ENCODE measurements at regions not wholly inside any gene's neighbourhood (a gene's known extent, or its start where the extent isn't known, plus 50 kb on each side); places are given as distances from the start of the nearest gene placed in this dataset.

- H3K27ac ChIP-seq, result no peak overlapping the region
- H3K4me1 ChIP-seq, result no peaks in the 10 kb centered on the region
- 77 to 79% methylated on average over 2 of the region's 2 CpGs for WGBS, 2 donors
- H3K9me3 ChIP-seq, result no peaks in the 10 kb centered on the region
- no peaks in the 10 kb centered on the region for H3K36me3 ChIP-seq (ENCODE audit: low read depth, missing control alignments)
- DNase-seq, result no peak
- intact Hi-C loops (cut with DNase I; ENCODE audit: low total_unique reads), result no loop called here
- no peaks in the 10 kb centered on the region for H3K27me3 ChIP-seq
- H3K4me3 ChIP-seq, result no peak overlapping the region
- TF ChIP-seq, protein P1, sequence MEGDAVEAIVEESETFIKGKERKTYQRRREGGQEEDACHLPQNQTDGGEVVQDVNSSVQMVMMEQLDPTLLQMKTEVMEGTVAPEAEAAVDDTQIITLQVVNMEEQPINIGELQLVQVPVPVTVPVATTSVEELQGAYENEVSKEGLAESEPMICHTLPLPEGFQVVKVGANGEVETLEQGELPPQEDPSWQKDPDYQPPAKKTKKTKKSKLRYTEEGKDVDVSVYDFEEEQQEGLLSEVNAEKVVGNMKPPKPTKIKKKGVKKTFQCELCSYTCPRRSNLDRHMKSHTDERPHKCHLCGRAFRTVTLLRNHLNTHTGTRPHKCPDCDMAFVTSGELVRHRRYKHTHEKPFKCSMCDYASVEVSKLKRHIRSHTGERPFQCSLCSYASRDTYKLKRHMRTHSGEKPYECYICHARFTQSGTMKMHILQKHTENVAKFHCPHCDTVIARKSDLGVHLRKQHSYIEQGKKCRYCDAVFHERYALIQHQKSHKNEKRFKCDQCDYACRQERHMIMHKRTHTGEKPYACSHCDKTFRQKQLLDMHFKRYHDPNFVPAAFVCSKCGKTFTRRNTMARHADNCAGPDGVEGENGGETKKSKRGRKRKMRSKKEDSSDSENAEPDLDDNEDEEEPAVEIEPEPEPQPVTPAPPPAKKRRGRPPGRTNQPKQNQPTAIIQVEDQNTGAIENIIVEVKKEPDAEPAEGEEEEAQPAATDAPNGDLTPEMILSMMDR (IDR thresholded peaks at IDR 0.05), result no peak
- TF ChIP-seq POLR2A (IDR thresholded peaks at IDR 0.05), result no peak
These were observed 812.8 kb upstream of the SLC10A2 start for GRCh38 chr13:103878891-103879605.

GRCh38 chr13:103876571-103876970, 810.4 kb upstream of the SLC10A2 start:
- Histone ChIP-seq H3K36me3 (ENCODE audit: low read depth, missing control alignments) (no peaks in the 10 kb centered on the region), H3K4me3 (no peak overlapping the region), H3K4me1 (no peaks in the 10 kb centered on the region), H3K9me3 (no peaks in the 10 kb centered on the region), H3K27ac (no peak overlapping the region), H3K27me3 (no peaks in the 10 kb centered on the region)
- intact Hi-C loops (cut with DNase I; ENCODE audit: low total_unique reads), result no loop called here
- DNase-seq, result no peak
- 82 to 88% methylated on average over 6 of the region's 6 CpGs for WGBS, 2 donors
- TF ChIP-seq, protein P1 (IDR thresholded peaks at IDR 0.05), result no peak
- TF ChIP-seq POLR2A (IDR thresholded peaks at IDR 0.05), result no peak

DNA sequence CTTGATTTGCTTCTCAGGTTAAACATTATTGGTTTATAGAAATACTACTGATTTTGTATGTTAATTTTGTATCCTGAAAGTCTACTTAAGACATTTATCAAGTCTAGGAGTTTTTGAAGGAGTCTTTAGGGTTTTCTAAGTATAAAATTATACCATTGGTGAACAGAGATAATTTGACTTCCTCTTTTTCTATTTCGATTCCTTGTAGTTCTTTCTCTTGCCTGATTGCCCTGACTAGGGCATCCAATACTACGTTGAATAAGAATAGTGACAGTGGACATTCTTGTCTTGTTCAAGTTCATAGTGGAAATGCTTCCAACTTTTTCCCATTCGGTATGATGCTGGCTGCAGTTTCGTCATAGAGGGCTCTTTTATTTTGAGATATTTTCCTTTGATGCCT, 807.5 kb upstream of the SLC10A2 start:
- intact Hi-C loops (cut with DNase I; ENCODE audit: low total_unique reads), result no loop called here
- H3K27me3 ChIP-seq, result no peaks in the 10 kb centered on the region
- no peak overlapping the region for H3K4me3 ChIP-seq
- TF ChIP-seq, protein P1 (IDR thresholded peaks at IDR 0.05), result no peak
- TF ChIP-seq POLR2A (IDR thresholded peaks at IDR 0.05), result no peak
- no peak for DNase-seq
- H3K36me3 ChIP-seq (ENCODE audit: low read depth, missing control alignments), result no peaks in the 10 kb centered on the region
- no peak overlapping the region for H3K27ac ChIP-seq
- no peaks in the 10 kb centered on the region for H3K4me1 ChIP-seq
- 78 to 85% methylated on average over 4 of the region's 4 CpGs for WGBS, 2 donors
- H3K9me3 ChIP-seq, result no peaks in the 10 kb centered on the region

DNA sequence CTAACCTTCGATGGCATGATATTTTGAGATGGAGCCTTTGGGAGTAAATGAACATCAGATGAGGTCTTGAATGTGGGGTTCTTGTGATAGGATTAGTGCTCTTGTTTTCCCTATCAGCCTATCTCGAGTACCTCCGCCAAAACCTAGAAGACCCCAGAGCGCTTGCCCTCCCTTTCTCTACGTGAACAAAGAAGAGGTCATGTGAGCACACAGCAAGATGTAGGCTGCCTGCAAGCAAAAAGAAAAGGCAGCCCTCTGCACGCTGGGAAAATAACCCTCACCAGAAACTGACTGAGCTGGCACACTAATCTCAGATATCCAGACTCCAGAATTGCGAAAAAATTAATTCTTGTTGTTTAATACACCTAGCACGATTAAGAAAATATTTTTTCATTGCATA, 799.8 kb upstream of the SLC10A2 start:
- no peak for DNase-seq
- no peak for TF ChIP-seq POLR2A (IDR thresholded peaks at IDR 0.05)
- TF ChIP-seq, protein P1 (IDR thresholded peaks at IDR 0.05), result no peak
- Histone ChIP-seq H3K4me1 (no peaks in the 10 kb centered on the region), H3K36me3 (ENCODE audit: low read depth, missing control alignments) (no peaks in the 10 kb centered on the region), H3K4me3 (no peak overlapping the region), H3K27me3 (no peaks in the 10 kb centered on the region), H3K27ac (no peak overlapping the region), H3K9me3 (no peaks in the 10 kb centered on the region)
- intact Hi-C loops (cut with DNase I; ENCODE audit: low total_unique reads), result no loop called here
- WGBS, 2 donors, result 68 to 72% methylated on average over 8 of the region's 8 CpGs

DNA sequence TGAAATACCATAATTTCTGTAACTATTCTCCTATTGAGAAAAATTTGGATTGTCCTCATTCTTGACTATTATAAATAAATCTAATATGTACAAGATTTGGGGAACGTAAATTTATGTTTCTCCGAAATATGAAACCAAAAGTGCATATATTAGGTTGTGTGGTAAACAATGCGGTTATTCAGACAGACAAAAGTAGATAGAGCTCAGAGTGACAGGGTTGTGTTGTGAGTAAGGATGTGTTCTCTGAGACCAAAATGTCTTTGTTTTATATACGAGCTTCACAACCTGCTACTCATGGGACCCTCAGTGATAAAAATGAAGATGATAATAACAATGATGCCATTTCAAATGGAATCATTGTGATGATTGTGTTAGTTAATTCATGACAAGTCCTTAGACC, 796.3 kb upstream of the SLC10A2 start:
- intact Hi-C loops (cut with DNase I; ENCODE audit: low total_unique reads), result no loop called here
- Histone ChIP-seq H3K9me3 (no peaks in the 10 kb centered on the region), H3K4me1 (no peaks in the 10 kb centered on the region), H3K4me3 (no peak overlapping the region), H3K36me3 (ENCODE audit: low read depth, missing control alignments) (no peaks in the 10 kb centered on the region), H3K27me3 (no peaks in the 10 kb centered on the region), H3K27ac (no peak overlapping the region)
- TF ChIP-seq, protein P1 (IDR thresholded peaks at IDR 0.05), result no peak
- no peak for TF ChIP-seq POLR2A (IDR thresholded peaks at IDR 0.05)
- WGBS, 2 donors, result 86 to 87% methylated on average over 4 of the region's 4 CpGs
- no peak for DNase-seq
